IMR-90 (cell line): ENCODE measurements at regions not wholly inside any gene's neighbourhood (a gene's known extent, or its start where the extent isn't known, plus 50 kb on each side); places are given as distances from the start of the nearest gene placed in this dataset.

Experiments
- ATAC-seq: fragments of 200-7000 bp; cut with Tn5 transposase; 2 replicates; pipeline ENCODE4 v1.9.1; 2020; ENCODE audit warnings: low read depth, mild to moderate bottlenecking, moderate library complexity
- BruUV-seq: library from RNA; stranded (reverse); fragments of 400-500 nt; replicated peaks from 2 replicates; lab custom pipeline; 2021; lab: Mats Ljungman, UMichigan
- CTCF ChIA-PET: fragments of 300-600 bp; formaldehyde crosslinking; extraction: SDS; loops from one replicate; lab custom pipeline; 2021; ENCODE audit warnings: antibody characterized with exemption; lab: Yijun Ruan, JAX
- POLR2A ChIA-PET: fragments of 300-600 bp; sonication (Branson Sonifier 250); formaldehyde crosslinking; loops from one replicate; lab custom pipeline; 2022; ENCODE audit warnings: antibody characterized with exemption; ENCODE audit not compliant: unreplicated experiment; lab: Charles Lee
- DNase-seq: peaks from one replicate; pipeline ENCODE4 v3.0.0; 2013
- H2AFZ ChIP-seq: replicated peaks from 2 replicates; pipeline ENCODE3; 2013; ENCODE audit warnings: low read length, mild to moderate bottlenecking; ENCODE audit not compliant: poor library complexity
- H2AK5ac ChIP-seq: 2 replicates; pipeline ENCODE4 v1.6.1; 2013; ENCODE audit warnings: low read depth, low read length, inconsistent platforms
- H2AK9ac ChIP-seq: replicated peaks from 2 replicates; pipeline ENCODE3; 2013; ENCODE audit warnings: mild to moderate bottlenecking, low read depth, low read length, moderate library complexity; ENCODE audit not compliant: poor library complexity
- H2BK120ac ChIP-seq: 2 replicates; pipeline ENCODE4 v1.6.1; 2013; ENCODE audit warnings: low read depth, low read length, inconsistent platforms
- H2BK15ac ChIP-seq: 3 replicates; pipeline ENCODE4 v1.6.1; 2013; ENCODE audit warnings: low read depth, low read length, inconsistent platforms
- H2BK20ac ChIP-seq: 2 replicates; pipeline ENCODE4 v1.6.1; 2013; ENCODE audit warnings: low read depth, mild to moderate bottlenecking, inconsistent platforms, low read length, moderate library complexity
- H2BK5ac ChIP-seq: 2 replicates; pipeline ENCODE4 v1.6.1; 2013; ENCODE audit warnings: mild to moderate bottlenecking, low read depth, low read length, inconsistent platforms; ENCODE audit not compliant: poor library complexity, severe bottlenecking
- H3K14ac ChIP-seq: replicated peaks from 2 replicates; pipeline ENCODE4 v1.6.1; 2013; ENCODE audit warnings: low read depth, low read length, inconsistent platforms
- H3K18ac ChIP-seq: 2 replicates; pipeline ENCODE4 v1.6.1; 2013; ENCODE audit warnings: low read depth, low read length, control low read depth
- H3K23ac ChIP-seq: 2 replicates; pipeline ENCODE4 v1.6.1; 2013; ENCODE audit warnings: low read depth, low read length, inconsistent platforms
- H3K27ac ChIP-seq: 2 replicates; pipeline ENCODE4 v1.5.1; 2013; ENCODE audit warnings: mild to moderate bottlenecking, control low read depth, low read length; ENCODE audit not compliant: insufficient read depth
- H3K27me3 ChIP-seq: 2 replicates; pipeline ENCODE4 v1.6.1; 2013; ENCODE audit warnings: low read length; ENCODE audit not compliant: control insufficient read depth, insufficient read depth
- H3K36me3 ChIP-seq: 2 replicates; pipeline ENCODE4 v1.6.1; 2013; ENCODE audit warnings: low read length, mixed read lengths; ENCODE audit not compliant: control insufficient read depth, insufficient read depth
- H3K4ac ChIP-seq: 2 replicates; pipeline ENCODE4 v1.6.1; 2013; ENCODE audit warnings: low read depth, low read length, inconsistent platforms
- H3K4me1 ChIP-seq: 2 replicates; pipeline ENCODE4 v1.6.1; 2013; ENCODE audit warnings: low read length, mixed read lengths; ENCODE audit not compliant: control insufficient read depth, insufficient read depth
- H3K4me2 ChIP-seq: 2 replicates; pipeline ENCODE4 v1.6.1; 2013; ENCODE audit warnings: low read depth, mild to moderate bottlenecking, control low read depth, low read length, moderate library complexity
- H3K4me3 ChIP-seq: 2 replicates; pipeline ENCODE4 v1.5.1; 2013; ENCODE audit warnings: low read depth, mild to moderate bottlenecking, control low read depth, low read length, moderate library complexity; ENCODE audit not compliant: insufficient read depth
- H3K56ac ChIP-seq: 2 replicates; pipeline ENCODE4 v1.6.1; 2013; ENCODE audit warnings: low read length, inconsistent platforms; ENCODE audit not compliant: insufficient read depth; ENCODE audit errors: extremely low read depth
- H3K79me1 ChIP-seq, 2 experiments: 2 replicates each; pipeline ENCODE4 v1.6.1; 2013; ENCODE audit warnings: low read length in 2 of 2, inconsistent platforms in 1 of 2, low read depth in 1 of 2
- H3K9ac ChIP-seq: 2 replicates; pipeline ENCODE4 v1.6.1; 2013; ENCODE audit warnings: low read depth, low read length, control low read depth
- H3K9me1 ChIP-seq: 2 replicates; pipeline ENCODE4 v1.6.1; 2013; ENCODE audit warnings: low read length, inconsistent platforms; ENCODE audit not compliant: insufficient read depth
- H3K9me3 ChIP-seq: 2 replicates; pipeline ENCODE4 v1.6.1; 2013; ENCODE audit warnings: low read length; ENCODE audit not compliant: control insufficient read depth, insufficient read depth
- H4K20me1 ChIP-seq: 2 replicates; pipeline ENCODE4 v1.6.1; 2013; ENCODE audit warnings: low read length, inconsistent platforms; ENCODE audit not compliant: insufficient read depth
- H4K5ac ChIP-seq: 2 replicates; pipeline ENCODE4 v1.6.1; 2013; ENCODE audit warnings: mild to moderate bottlenecking, low read depth, low read length, control low read depth
- H4K8ac ChIP-seq, 2 experiments: 2 replicates each; pipeline ENCODE4 v1.6.1; 2013; ENCODE audit warnings: low read depth in 2 of 2, low read length in 2 of 2, control low read depth in 1 of 2, inconsistent platforms in 1 of 2
- H4K91ac ChIP-seq: 2 replicates; pipeline ENCODE4 v1.6.1; 2013; ENCODE audit warnings: low read depth, low read length, inconsistent platforms; ENCODE audit not compliant: insufficient read depth
- CEBPB ChIP-seq: IDR thresholded peaks from 2 replicates; pipeline ENCODE4 v1.6.1; 2012; ENCODE audit warnings: low read depth, low read length, improper control_type of control experiment
- CTCF ChIP-seq: conservative IDR thresholded peaks from 2 replicates; pipeline ENCODE4 v1.5.1; 2012; ENCODE audit warnings: mild to moderate bottlenecking, low read depth, low read length, improper control_type of control experiment
- FOS ChIP-seq: fragments of 150-350 bp; IDR thresholded peaks from 2 replicates; pipeline ENCODE4 v1.6.1; 2016; ENCODE audit warnings: low read depth, low read length
- MAFK ChIP-seq: IDR thresholded peaks from 2 replicates; pipeline ENCODE4 v1.6.1; 2012; ENCODE audit warnings: low read depth, low read length, improper control_type of control experiment
- POLR2A ChIP-seq: IDR thresholded peaks from 2 replicates; pipeline ENCODE4 v1.6.1; 2012; ENCODE audit warnings: mild to moderate bottlenecking, low read depth, low read length
- RAD21 ChIP-seq: IDR thresholded peaks from 2 replicates; pipeline ENCODE4 v1.6.1; 2012; ENCODE audit warnings: low read length, improper control_type of control experiment
- RCOR1 ChIP-seq: IDR thresholded peaks from 2 replicates; pipeline ENCODE4 v1.6.1; 2012; ENCODE audit warnings: mild to moderate bottlenecking, low read length, improper control_type of control experiment; ENCODE audit not compliant: insufficient replicate concordance
- SMC3 ChIP-seq: fragments of 150-350 bp; IDR thresholded peaks from 2 replicates; pipeline ENCODE4 v1.6.1; 2016; ENCODE audit warnings: low read depth, mild to moderate bottlenecking, antibody characterized with exemption, low read length, moderate library complexity
- WGBS, 2 experiments: methylation state at CpG; one replicate each; pipeline versions ENCODE4 v1.1.5 to v1.1.7; 2013; ENCODE audit warnings: missing lambda C conversion rate in 2 of 2; ENCODE audit not compliant: insufficient read length in 1 of 2; ENCODE audit errors: extremely low coverage in 2 of 2; 5-methylcytosine and 5-hydroxymethylcytosine counted together
- dilution Hi-C: fragments of 300-500 bp; cut with HindIII; formaldehyde crosslinking; loops from one replicate; pipeline ENCODE4 v1.14.3; 2018; ENCODE audit warnings: low sequenced_read_pairs; ENCODE audit not compliant: unreplicated experiment
- in situ Hi-C: fragments of 300-500 bp; cut with MboI; formaldehyde crosslinking; loops from 3 replicates; pipeline ENCODE4 v1.14.3; 2019; ENCODE audit warnings: low sequenced_read_pairs, inconsistent platforms, mixed read lengths
- intact Hi-C: fragments of 100-400 bp; cut with micrococcal nuclease; formaldehyde crosslinking; loops from 2 replicates; pipeline ENCODE4 v1.10.0; 2022

GRCh38 chr11:86141727-86142126 lies 72.8 kb upstream of the PICALM start:
- Histone ChIP-seq H2BK20ac (no peak overlapping the region), H3K56ac (no peak overlapping the region), H3K79me1 (no peaks in the 10 kb centered on the region), H4K91ac (no peak overlapping the region), H2AFZ (no peak overlapping the region), H3K27me3 (no peaks in the 10 kb centered on the region), H3K4me1 (peaks cover 2% of the 10 kb centered on the region; the same call in 1 of the 2 replicates), H4K20me1 (no peaks in the 10 kb centered on the region), H3K9me1 (no peaks in the 10 kb centered on the region), H3K23ac (no peak overlapping the region), H2AK5ac (no peak overlapping the region), H3K4ac (no peak overlapping the region), H2BK15ac (no peak overlapping the region), H3K4me2 (no peak overlapping the region; the same call in 1 of the 2 replicates), H3K4me3 (no peak overlapping the region), H3K36me3 (no peaks in the 10 kb centered on the region), H2AK9ac (no peak overlapping the region), H2BK120ac (no peak overlapping the region), H2BK5ac (no peak overlapping the region), H3K9ac (no peak overlapping the region), H3K9me3 (no peaks in the 10 kb centered on the region), H3K14ac (0 out of 2 replicates have a peak overlapping the region, but pooled peaks have one; percentile 25), H3K27ac (no peak overlapping the region), H4K8ac (no peak overlapping the region), H3K18ac (peak overlapping the region; percentile 51; the same call in 1 of the 2 replicates), H4K5ac (no peak overlapping the region)
- DNase-seq (peak; percentile 23), ATAC-seq (peak; percentile 56)
- CTCF ChIA-PET, result interaction anchor here (1.1 kb wide), 1 partner anchor 52 kb away, joined by 3 read pairs; no protein-coding TSS in a partner anchor
- TF ChIP-seq FOS (no peak), MAFK (no peak), SMC3 (no peak), RAD21 (no peak), POLR2A (no peak), CEBPB (no peak), CTCF (no peak), RCOR1 (no peak)
- WGBS, 2 experiments, result no CpG with 5 or more reads among the region's 1 CpG
- BruUV-seq, result no TSS peak
- in situ Hi-C loops, result no loop called here
- dilution Hi-C loops, result no loop called here
- POLR2A ChIA-PET, result no interaction called here
- intact Hi-C loops, result no loop called here
